ENCODE measurements at regions not wholly inside any gene's neighbourhood (a gene's known extent, or its start where the extent isn't known, plus 50 kb on each side); places are given as distances from the start of the nearest gene placed in this dataset.

- no peak for DNase-seq (ENCODE audit: extremely low read depth in 1 of 2, low read depth in 1 of 2)
These were observed 343.0 kb upstream of the TENM4 start for GRCh38 chr11:79783833-79784232.

GRCh38 chr11:79768343-79768742, 327.5 kb upstream of the TENM4 start:
- no peak for DNase-seq (ENCODE audit: extremely low read depth in 1 of 2, low read depth in 1 of 2)

- DNase-seq (ENCODE audit: extremely low read depth in 1 of 2, low read depth in 1 of 2) = no peak
These were observed 321.6 kb upstream of the TENM4 start for GRCh38 chr11:79762279-79762921.

GRCh38 chr11:79758325-79758724, 317.5 kb upstream of the TENM4 start:
- DNase-seq (ENCODE audit: extremely low read depth in 1 of 2, low read depth in 1 of 2) = no peak

GRCh38 chr11:79747406-79747805, 306.6 kb upstream of the TENM4 start:
- no peak for DNase-seq (ENCODE audit: extremely low read depth in 1 of 2, low read depth in 1 of 2)

- DNase-seq (ENCODE audit: extremely low read depth in 1 of 2, low read depth in 1 of 2) = no peak
These were observed 304.1 kb upstream of the TENM4 start for GRCh38 chr11:79744941-79745340.

GRCh38 chr11:79742176-79742575, 301.3 kb upstream of the TENM4 start:
- DNase-seq (ENCODE audit: extremely low read depth in 1 of 2, low read depth in 1 of 2) = no peak

- DNase-seq (ENCODE audit: extremely low read depth in 1 of 2, low read depth in 1 of 2) = no peak
These were observed 298.8 kb upstream of the TENM4 start for GRCh38 chr11:79739591-79739990.

GRCh38 chr11:79727221-79727620, 286.4 kb upstream of the TENM4 start:
- DNase-seq (ENCODE audit: extremely low read depth in 1 of 2, low read depth in 1 of 2) = no peak

GRCh38 chr11:79720115-79720514, 279.3 kb upstream of the TENM4 start:
- DNase-seq (ENCODE audit: extremely low read depth in 1 of 2, low read depth in 1 of 2) = no peak

GRCh38 chr11:79708319-79708932, 267.6 kb upstream of the TENM4 start:
- no peak for DNase-seq (ENCODE audit: extremely low read depth in 1 of 2, low read depth in 1 of 2)

GRCh38 chr11:79705648-79706047, 264.8 kb upstream of the TENM4 start:
- DNase-seq (ENCODE audit: extremely low read depth in 1 of 2, low read depth in 1 of 2) = no peak

- DNase-seq (ENCODE audit: extremely low read depth in 1 of 2, low read depth in 1 of 2) = no peak
These were observed 261.5 kb upstream of the TENM4 start for GRCh38 chr11:79702303-79702702.

GRCh38 chr11:79699246-79699645, 258.4 kb upstream of the TENM4 start:
- DNase-seq (ENCODE audit: extremely low read depth in 1 of 2, low read depth in 1 of 2) = no peak

- DNase-seq (ENCODE audit: extremely low read depth in 1 of 2, low read depth in 1 of 2) = no peak
These were observed 257.1 kb upstream of the TENM4 start for GRCh38 chr11:79697905-79698304.

GRCh38 chr11:79694368-79694767, 253.5 kb upstream of the TENM4 start:
- DNase-seq (ENCODE audit: extremely low read depth in 1 of 2, low read depth in 1 of 2) = no peak

- no peak for DNase-seq (ENCODE audit: extremely low read depth in 1 of 2, low read depth in 1 of 2)
These were observed 250.6 kb upstream of the TENM4 start for GRCh38 chr11:79691445-79691844.

GRCh38 chr11:79686703-79687419, 246.0 kb upstream of the TENM4 start:
- no peak for DNase-seq (ENCODE audit: extremely low read depth in 1 of 2, low read depth in 1 of 2)

- no peak for DNase-seq (ENCODE audit: extremely low read depth in 1 of 2, low read depth in 1 of 2)
These were observed 243.1 kb upstream of the TENM4 start for GRCh38 chr11:79683930-79684329.

- no peak for DNase-seq (ENCODE audit: extremely low read depth in 1 of 2, low read depth in 1 of 2)
These were observed 238.1 kb upstream of the TENM4 start for GRCh38 chr11:79678780-79679452.

GRCh38 chr11:79676396-79676795, 235.6 kb upstream of the TENM4 start:
- no peak for DNase-seq (ENCODE audit: extremely low read depth in 1 of 2, low read depth in 1 of 2)

GRCh38 chr11:79675081-79675480, 234.3 kb upstream of the TENM4 start:
- DNase-seq (ENCODE audit: extremely low read depth in 1 of 2, low read depth in 1 of 2) = no peak

All from activated CD8-positive, alpha-beta memory T cell treated with anti-CD3 and anti-CD28 coated beads for 1 hour (primary cell).